ENCODE measurements at regions not wholly inside any gene's neighbourhood (a gene's known extent, or its start where the extent isn't known, plus 50 kb on each side); places are given as distances from the start of the nearest gene placed in this dataset.
A peak's percentile ranks its signal among the peaks of the same experiment; 100 is the strongest.
"Not testable (repeated sequence)": the region's sequence is repeated elsewhere in the genome, so short reads cannot be mapped to it uniquely, and the experiment has no call there.

DNA sequence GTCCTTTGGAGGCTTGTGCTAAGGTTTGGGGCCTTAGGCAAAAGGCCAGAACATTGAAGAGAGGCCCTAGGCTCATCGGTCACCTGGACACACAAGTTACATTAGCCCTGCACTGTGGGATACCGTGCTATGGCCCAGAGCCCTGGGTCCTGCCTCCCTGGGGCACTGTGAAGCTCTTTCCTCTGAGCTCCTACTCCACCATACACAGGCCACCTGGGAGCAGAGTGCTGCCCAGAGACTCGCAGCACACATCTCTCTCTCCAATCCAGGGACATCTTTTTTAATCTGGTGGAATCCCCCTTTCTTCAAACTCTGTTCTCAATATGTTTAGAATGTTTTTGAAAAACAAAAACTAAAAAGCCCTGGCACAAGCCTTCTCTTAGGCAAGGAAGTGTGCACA lies 314.2 kb upstream of the RGS6 start:
- no peak for DNase-seq

DNA sequence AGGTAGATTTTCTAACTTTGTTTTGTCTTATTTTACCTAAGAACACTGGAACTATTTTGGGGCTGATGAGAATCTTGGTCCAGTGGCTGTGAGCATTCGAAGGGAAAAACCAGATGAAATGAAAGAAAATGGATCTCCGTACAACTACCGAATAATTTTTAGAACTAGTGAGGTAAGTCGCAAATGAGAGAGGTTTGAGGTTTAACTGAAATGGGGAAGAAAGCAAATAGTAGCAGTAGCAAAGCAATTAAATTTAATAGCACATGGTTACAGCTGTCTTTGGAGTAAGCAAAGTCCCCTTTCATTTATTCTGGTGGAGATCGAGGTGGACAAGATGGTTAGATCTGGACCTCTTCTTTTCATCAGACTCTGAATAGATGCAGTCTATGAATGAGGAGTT lies 313.5 kb upstream of the RGS6 start:
- DNase-seq: no peak

DNA sequence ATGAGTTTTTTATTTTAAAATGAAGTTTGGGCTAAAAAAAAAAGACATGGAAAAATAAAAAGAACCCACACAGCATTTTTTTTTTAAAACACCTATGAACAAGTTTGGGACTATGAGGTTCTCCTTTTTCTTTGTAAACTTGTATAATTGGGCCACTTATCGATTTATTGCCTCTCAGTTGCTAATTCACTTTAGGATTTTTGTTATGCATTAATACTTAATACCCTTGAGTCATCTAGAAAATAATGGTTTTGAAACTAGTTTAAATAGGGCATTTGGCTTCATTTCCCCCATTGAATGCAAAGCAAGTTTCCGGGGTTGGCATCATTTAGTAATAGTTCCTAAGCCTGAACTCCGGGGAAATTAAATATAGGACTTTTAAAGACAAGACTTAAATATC lies 312.8 kb upstream of the RGS6 start:
- DNase-seq: no peak

DNA sequence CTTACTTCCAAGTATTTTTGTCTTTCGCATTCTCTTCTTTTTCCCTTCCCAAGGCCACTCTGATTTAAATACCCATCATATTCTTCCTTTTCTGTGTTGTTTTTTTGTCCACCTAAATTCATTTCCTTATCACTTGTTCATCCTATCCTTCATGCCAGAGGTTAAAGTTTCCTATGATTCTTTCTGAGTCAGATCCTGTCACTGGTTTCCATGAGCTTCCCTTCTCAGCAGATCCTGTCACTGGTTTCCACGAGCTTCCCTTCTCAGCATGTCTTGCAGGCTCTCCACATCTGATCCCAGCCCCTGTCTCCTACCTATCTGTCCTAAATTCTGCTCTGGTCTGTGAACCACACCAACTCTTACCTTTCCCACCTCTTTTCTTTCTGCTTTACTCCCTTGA lies 311.8 kb upstream of the RGS6 start:
- no peak for DNase-seq

DNA sequence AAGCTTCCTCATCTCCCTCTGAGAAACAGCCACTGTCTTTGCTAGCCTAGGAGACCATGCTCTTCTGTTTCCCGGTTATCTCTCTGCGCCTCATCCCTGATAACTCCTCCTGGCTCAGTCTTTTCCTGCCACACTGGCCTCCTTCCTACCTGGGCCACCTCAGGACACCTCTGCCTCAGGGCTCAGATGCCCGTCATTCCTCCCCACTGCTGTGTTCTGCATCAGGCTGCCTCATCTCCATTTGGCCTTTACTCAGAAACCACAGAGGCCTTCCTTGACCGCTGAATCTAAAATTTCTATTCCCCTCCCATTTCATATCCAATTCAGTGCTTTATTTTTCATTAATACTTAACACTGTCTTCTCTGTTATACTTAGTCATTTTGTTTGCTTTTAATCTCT lies 311.0 kb upstream of the RGS6 start:
- no peak for DNase-seq

DNA sequence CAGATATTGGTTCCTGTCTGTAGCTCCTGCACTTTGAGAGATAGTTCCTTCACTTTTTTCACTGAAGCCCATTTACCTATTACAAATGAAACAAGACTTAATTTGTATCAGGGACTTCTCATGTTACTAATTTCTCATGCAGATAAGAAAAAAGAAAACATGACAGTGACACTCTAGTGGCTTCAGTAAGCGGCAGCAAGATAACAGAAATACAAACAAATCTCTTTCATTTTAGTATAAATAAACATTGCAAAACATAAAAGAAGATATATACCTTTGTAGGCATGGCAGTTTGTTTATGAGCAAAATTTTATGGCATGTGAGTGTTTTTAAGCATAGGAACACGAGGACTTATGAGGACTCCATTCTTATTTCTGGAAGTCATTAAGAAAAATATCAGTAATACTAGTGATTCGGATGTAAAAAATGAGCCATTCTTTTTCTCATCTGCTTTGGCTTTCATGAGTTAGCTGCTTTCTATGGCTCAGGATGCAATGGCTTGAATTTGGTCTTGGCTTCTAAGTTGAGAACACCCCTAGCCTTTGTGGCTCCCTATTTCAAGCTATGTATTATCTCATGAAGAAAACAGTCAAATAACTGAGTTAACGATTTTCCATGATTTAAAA lies 310.1 kb upstream of the RGS6 start:
- no peak for DNase-seq

DNA sequence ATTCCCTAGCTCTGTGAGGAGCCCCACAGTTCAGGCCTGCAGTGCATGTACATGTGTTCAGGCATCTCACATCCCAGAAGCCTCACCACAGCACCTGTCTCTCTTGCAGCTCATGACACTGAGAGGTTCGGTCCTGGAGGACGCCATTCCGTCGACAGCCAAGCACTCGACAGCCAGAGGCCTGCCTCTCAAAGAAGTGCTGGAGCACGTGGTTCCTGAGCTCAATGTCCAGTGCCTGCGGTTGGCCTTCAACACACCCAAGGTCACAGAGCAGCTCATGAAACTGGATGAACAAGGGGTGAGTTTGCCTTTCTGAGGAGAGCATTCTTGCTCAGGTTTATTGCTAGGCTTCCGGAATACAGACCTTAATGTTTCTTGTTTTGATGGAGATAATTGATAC lies 308.3 kb upstream of the RGS6 start:
- no peak for DNase-seq

DNA sequence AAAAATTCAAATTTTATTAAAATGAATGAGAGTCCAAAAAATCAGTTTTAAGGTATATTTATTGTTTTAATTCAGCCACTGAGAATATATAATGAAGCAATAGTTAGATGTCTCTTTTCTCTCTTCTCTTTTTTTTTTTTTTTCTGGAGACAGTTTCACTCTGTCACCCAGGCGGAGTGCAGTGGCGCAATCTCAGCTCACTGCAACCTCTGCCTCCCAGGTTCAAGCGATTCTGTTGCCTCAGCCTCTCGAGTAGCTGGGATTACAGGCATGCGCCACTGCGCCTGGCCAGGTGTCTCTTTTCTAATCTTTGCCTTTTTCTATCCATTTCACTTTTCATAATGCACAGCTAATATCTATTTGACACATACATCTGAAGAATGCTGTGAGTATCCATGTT lies 307.1 kb upstream of the RGS6 start:
- no peak for DNase-seq

DNA sequence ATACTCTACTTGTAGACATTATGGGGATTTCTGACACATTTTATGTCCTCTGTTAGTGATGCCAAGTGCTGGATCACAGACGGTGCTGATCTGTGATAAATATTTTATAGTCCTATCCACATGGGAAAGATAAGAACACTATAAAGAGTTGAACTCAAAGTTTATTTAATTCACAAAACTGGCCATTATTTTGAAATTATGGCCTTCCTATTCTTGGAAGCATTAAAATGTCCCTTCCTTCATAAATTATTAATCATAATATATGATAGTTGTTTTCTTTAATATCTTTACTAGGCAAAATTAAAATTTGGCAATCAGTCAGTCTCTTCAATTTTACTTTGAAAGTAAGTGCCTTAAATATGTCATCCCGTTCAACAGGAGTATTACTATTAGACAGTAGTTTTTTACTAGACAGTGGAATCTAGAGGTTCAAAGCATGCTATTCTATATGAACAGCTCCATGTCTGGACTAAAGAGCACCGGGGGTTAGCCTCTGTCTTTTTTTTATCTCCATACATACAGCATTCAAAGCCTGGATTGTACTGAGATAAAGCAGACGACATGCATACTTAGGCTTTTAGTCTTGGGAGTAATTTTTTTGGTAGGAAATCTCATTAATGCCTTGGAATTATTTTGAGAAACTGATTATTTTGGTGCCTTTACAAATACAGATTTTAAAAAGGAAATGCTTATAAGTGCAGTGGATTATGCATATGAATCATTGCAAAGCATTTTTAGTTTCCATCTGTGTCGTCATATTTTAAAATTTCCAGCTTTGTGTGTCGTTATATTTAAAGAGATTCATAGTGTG lies 306.1 kb upstream of the RGS6 start:
- DNase-seq: no peak

DNA sequence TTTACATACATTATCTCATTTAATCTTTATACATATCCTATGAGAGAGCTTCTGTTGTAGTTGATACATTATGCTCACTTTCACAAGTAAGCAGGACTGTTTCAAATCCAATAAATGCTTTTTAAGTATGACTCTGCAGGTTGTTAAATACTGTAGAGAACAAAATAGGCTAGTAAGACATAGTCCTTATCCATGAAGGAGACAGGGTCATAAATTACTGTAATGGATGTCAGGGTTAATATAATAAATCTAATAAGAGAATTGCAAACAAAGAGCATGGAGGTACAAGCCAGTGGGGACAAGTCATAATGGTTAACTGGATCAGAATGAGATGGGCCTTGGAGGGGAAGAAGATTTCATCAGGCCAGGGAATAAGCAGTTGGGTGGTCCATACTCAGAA lies 303.8 kb upstream of the RGS6 start:
- peak; percentile 60 for DNase-seq

DNA sequence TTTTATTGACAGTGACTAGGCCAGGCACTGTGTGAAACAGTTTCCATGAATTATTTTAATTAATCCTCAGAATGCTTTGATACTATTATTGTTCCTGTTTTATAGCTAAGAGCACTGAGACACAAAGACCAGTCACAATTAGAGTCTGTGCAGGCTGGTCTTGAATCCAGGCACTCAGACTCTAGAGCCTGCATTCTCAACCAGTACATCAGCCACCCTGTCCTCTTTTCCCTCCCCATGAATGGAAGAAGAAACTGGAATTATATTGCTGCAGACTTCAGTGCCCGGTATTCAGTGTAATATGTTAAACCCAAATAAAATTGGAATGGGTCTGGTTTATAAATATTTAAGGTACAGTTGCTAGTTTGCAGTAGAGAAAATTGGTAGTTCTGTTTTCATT lies 303.0 kb upstream of the RGS6 start:
- no peak for DNase-seq

DNA sequence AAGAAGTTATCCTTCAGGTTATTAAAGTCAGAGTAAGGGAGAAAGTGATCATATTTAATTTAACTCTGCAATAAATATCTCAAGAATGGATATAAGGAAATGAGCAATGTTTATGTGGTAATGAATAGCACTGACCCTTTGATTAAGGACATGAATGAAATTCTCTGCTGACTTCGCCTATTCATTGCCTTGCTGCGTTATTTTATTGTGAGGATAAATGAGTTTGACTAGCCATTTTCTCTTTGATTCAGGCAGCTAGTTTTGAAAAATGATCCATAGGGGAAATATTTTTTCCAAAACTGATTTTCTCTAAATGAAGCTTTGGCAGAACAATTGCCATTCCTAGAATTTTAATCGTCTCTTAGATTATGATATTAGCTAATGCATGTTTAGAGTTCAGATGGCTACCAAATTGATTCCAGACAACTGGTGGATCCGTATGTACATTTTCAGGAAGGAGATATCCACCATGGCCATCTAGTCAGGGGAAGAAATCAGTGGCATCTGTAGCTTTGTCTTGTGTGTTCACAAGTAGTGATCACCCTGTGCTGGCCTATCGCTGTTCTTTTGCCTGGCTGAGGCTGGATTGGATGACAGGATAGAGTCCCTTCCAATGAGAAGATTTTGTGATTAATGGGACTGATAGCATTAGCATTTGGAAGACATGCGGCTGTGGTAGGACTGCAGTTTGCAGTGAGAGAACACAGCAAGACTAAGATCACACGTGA lies 302.3 kb upstream of the RGS6 start:
- peak; percentile 31 for DNase-seq

DNA sequence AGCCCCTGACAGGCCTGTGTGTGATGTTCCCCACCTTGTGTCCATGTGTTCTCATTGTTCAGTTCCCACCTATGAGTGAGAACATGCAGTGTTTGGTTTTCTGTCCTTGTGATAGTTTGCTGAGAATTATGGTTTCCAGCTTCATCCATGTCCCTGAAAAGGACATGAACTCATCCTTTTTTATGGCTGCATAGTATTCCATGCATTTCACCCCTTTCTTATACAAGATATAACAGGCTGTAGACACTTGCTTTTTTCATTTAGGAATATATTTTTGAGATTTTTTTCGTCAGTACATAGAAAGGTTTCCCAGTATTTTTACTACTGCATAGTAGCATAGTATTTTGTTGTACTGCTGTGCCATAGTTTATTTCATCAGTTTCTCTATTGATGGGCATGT lies 301.2 kb upstream of the RGS6 start:
- DNase-seq: not testable (repeated sequence)

DNA sequence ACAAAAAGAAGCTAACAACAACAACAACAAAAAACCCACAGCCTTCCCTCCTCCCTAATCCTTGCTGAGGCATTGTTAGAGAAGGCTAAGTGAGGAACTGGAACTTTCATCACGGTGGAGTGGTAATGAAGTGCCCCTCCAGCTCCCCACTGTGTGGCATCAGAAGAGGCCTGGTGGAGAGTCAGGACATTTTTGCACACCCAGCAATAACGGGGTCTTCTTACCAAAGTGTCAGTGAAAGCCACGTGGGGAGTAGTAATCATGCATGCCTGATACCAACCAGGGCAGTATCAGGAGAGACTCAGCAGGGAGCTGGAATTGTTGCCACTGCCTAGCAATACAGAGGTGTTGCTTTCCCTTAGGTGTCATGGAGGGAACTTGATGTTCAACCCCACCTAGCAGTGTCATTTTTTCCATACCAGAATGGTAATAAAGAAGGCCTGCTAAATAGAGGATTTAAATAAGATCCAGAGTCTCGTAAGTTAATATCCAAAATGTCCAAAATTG lies 299.7 kb upstream of the RGS6 start:
- DNase-seq: no peak

DNA sequence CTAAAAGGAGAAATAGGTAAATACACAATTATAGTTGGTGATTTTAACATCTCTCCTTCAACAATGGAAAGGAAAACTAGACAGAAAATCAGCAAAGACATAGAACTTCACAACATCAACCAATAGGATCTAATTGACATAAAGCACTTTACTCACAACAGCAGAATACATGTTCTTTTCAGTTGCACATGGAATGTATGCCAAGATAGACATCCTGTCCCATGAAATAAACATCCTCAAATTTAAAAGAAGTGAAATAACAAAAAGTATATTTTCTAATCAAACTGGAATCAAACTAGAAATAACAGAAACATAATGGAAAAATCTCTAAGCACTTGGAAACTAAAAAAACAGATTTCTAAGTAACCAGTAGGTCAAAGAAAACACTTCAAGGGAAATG lies 296.2 kb upstream of the RGS6 start:
- DNase-seq: no peak

DNA sequence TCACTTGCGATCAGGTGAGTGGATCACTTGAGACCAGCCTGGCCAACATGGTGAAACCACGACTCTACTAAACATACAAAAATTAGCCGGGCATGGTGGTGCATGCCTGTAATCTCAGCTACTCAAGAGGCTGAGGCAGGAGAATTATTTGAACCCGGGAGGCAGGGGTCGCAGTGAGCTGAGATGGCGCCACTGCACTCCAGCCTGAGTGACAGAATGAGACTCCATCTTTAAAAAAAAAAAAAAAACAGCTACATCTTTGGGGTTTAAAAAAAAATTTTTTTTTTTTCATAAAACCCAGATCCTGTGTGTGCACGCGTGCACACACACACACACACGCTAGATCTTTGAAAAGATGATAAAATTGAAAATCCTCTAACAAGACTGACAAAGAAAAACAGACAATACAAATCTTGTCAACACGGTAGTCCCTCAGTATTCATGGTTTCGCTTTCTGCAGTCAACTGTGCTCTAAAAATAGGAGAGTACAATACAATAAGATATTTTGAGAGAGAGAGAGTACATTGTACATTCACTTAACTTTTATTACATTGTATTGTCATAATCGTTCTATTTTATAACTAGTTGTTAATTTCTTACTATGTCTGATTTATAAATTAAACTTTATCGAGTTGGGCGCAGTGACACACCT lies 295.3 kb upstream of the RGS6 start:
- DNase-seq: no peak

DNA sequence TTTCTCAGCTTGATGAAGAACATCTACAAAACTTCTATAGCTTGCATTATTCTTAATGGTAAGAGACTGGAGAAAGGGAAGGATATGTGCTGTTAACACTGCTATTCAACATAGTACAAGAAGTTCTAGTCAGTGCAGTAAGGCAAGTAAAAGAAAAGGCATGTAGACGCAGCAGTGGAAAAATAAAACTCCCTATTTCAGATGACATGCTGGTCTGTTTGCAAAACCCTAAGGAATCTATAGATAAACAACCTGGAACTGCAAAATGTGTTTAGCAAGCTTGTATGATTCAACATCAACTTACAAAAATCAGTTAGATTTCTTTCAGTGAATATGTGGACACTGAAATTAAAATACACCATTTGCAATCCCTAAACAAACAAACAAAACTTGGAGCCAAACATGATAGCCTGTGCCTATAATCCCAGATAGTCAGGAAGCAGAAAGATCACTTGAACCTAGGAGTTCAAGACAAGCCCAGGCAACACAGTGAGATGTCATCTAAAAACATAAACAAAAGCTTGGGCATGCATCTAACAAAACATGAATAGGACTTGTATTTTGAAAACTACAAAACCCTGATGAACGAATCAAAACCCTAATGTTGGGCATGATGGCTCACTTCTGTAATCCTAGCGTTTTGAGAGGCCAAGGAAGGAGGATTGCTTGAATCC lies 293.6 kb upstream of the RGS6 start:
- DNase-seq: no peak

DNA sequence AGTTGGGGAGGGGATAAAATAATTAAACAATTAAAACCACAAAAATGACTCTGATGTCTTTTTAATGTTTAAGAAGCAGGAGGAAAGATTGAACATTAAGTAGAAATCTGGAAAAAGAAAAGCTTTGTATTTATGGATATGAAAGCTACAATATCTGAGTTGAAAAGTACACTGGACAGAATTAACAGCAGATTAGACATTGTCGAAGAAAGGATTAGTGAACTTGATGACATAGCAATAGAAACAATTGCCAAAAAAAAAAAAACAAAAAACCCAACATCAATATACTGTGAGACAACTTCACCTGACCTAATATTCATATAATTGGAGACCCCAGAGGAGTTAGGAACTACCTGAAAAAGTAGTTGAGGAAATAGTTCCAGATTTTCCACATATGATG lies 289.5 kb upstream of the RGS6 start:
- DNase-seq: no peak

DNA sequence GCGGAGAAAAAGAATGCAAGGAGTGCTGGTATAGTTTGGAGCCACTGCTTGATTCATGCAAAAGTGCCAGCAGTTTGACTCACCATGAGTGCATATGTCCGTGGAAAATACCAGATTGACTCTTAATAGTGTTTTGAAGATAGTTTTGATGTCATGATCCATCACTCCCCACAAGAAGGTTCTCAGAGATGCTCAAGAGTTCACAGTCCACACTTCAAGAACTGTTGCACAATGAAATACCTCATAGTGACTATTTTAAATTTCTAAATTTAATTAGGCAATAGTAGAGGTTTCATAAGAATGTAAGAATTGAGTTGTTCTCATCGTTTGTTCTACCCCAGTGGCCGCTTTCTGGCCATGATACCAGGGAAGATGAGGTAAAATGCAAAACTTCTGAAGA lies 286.6 kb upstream of the RGS6 start:
- DNase-seq: no peak

DNA sequence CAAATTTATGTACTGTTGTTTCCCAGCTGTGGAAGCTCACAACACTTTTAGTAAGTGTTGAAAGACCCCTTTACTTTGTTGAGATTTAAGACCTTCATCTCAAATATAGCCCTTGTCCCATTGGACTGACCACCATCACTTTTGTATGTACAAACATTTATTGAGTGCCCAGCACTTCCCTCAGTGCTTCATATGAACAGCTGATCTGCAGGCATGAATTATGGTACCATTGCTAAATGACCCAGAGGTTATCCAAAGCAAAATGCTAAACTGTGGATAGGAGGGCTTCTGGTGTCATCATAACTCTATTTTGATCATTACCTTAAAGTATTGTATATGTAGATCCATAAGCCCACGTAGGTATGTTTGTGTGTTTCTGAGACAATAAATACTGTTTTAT lies 285.7 kb upstream of the RGS6 start:
- no peak for DNase-seq

DNA sequence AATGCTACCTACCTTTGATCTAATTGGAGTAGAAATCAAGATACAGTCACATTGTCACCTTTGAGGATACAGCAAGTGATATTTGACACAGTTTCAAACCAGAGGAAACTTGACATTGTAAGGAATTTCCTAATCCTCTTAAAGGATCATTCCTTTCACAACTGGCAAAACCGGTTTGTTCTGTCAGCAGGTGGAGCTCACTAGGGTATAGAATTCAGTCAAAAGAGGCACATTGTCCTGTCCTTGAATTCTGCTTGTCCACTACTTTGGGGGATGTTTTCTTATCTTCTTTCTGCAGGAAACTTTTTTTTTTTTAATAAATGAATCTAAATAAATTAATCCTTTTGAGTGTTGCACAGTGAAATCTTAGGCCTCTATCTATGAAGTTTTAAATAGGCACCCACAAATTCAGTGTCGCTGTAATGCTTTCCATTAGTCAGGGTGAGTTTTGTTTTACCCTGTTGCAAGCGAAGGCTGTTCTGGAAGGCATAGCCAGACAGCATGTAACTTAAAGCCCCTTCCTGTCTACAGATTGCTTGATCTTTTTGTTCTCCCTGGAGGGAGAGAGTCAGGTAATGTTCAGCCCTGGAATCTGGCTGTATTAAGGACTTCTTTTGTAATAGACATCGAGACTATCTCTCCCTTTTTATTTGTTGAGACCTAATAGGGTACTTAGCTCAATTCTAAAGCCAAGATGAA lies 285.0 kb upstream of the RGS6 start:
- DNase-seq: peak; percentile 68

DNA sequence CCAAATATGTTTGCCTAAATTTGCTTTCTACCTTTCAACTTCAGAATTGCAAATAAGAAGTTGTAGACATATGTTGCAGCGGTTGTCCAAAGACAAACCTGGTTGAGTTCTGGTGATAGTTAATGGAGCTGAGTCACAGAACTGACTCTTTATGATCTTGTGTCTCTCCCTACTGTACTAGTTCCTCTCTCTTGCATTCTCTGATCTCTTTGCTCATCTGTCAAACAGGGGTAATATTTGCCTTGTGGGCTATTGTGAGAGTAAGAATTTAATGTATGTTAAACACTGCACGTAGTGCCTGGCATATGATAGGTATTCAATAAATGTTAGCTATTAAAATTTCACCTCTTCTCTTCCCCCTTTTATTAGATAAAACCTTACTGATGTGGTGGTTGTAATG lies 283.5 kb upstream of the RGS6 start:
- DNase-seq: no peak

Measured in NCI-H82 (cell line).